T47D (cell line): ENCODE measurements at regions not wholly inside any gene's neighbourhood (a gene's known extent, or its start where the extent isn't known, plus 50 kb on each side); places are given as distances from the start of the nearest gene placed in this dataset.

ENCODE experiments used
- DNase-seq, 2 experiments: peaks; one replicate each; pipeline versions ENCODE4 v3.0.0 to v3.0.0-alpha.2; 2011 to 2012; ENCODE audit warnings: low read depth in 1 of 2, low spot score in 1 of 2
- JUND ChIP-seq: IDR thresholded peaks from 2 replicates; pipeline ENCODE4 v1.6.1; 2012; ENCODE audit warnings: low read depth
- in situ Hi-C: cut with HindIII; loops from 2 replicates; pipeline ENCODE4 v1.10.0; 2016; ENCODE audit warnings: low sequenced_read_pairs, low pct_unique_long_range_greater_than_20kb

DNA sequence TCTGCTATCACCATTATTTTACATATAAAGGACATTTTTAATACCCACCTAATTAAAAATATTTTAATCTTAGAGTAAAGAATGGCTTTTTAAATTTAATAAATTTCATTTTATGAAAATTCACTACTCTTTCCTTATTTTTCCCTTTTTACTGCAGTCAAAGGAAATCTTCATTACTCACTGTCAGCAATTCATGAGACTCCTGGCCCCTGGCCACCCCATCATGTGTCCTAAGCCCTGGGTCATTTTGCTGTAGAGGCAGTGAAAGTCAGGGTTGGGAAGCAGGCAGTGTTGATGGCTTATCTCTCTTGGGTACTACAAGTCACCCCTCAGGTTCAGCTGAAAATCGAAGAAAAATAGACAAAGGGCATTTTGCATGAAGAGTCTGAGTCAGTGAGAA, 468.6 kb upstream of the CCL2 start:
- in situ Hi-C loops = no loop called here
- no peak for DNase-seq
- no peak for TF ChIP-seq JUND

DNA sequence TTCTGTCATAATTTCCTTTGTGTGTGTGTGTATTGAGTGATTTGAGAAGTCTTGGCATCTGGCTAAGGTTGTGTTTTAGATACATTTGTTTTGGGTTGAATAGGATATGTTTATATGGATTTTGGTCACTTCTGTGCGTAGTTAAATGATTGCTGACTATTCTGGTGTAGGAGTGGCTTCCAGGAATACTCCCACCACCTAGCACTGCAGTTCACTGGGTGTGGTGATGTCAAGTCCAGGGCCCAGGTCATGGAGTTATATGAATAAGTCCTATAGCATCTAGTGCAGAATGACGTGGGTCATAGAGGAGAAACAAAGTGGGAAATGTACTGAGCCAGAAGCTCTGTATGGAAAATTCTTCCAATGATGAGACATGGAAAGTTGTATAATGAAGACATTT, 465.4 kb upstream of the CCL2 start:
- no peak for TF ChIP-seq JUND
- DNase-seq = no peak
- in situ Hi-C loops = no loop called here

- TF ChIP-seq JUND = no peak
- DNase-seq = no peak
- in situ Hi-C loops = no loop called here
Measured at GRCh38 chr17:33797181-33797580, 457.9 kb upstream of the CCL2 start.

GRCh38 chr17:33798308-33798707, 456.8 kb upstream of the CCL2 start:
- no peak for DNase-seq
- in situ Hi-C loops = no loop called here

GRCh38 chr17:33802349-33803198, 452.5 kb upstream of the CCL2 start:
- TF ChIP-seq JUND = no peak
- no peak for DNase-seq
- in situ Hi-C loops = no loop called here

More at GRCh38 chr17:33798308-33798707, 456.8 kb upstream of the CCL2 start:
- no peak for TF ChIP-seq JUND

DNA sequence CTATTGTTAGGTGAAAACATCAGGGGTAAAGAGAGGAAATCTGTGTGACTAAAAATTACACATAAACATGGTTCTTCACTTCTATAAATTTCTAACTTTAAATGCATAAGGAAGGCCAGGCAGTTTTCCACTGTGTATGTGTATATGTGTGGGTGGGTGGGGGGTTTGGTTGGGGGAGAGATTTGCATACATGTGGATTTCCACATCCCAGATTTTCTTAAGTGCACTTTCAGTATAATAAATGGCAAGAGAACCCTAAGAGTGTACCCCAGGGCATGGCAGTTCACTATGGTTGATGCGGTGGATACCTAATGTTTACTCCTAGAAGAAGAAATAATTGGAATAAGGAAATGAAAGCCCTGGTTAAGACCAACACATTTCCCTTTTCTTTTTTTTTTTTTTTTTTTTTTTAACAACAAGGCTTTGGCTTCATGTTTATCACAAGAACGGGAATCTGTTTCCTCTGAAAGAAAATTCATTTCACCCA, 451.8 kb upstream of the CCL2 start:
- in situ Hi-C loops = no loop called here
- TF ChIP-seq JUND = no peak
- DNase-seq = no peak

DNA sequence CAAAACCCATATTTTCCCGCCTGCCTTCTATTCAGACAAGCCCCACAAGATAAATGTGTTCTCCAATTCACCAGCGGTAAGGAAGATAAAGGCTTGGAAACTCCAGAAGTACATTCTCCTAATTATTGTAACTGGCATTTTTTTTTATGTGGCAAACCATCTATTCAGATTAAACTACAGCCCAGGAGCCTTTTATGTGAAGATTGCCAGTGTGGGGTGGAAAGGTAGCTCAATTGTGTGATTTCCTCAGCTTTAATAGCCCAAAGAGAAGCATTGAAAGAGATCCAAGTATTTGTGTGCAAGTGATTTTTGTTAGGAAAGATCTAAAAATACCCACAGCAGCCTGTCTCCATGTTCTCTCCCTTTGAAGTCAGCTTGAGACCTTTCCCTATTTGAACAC, 451.4 kb upstream of the CCL2 start:
- in situ Hi-C loops = no loop called here
- no peak for DNase-seq
- no peak for TF ChIP-seq JUND

GRCh38 chr17:33804401-33804800, 450.7 kb upstream of the CCL2 start:
- no peak for DNase-seq
- TF ChIP-seq JUND = no peak
- in situ Hi-C loops = no loop called here

DNA sequence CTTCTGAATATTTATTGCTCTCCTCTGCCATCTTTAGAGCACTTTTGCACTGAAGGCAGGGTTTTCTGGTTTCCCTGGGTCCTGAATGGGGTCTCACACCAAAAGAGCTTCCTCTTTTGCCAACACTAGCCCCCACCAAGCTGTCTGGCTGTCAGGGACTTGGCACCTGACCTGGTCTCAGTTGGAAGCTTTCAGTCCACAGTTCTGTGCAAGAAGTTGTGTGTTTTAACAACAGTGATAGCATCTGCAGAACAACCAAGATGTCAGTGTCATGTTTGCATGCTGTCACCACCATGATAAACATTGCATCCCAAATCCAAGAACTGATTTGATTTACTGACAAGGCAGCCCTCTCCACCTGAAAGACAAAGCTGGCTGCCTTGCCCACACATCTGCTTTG, 448.5 kb upstream of the CCL2 start:
- TF ChIP-seq JUND = no peak
- in situ Hi-C loops = no loop called here
- DNase-seq = no peak

DNA sequence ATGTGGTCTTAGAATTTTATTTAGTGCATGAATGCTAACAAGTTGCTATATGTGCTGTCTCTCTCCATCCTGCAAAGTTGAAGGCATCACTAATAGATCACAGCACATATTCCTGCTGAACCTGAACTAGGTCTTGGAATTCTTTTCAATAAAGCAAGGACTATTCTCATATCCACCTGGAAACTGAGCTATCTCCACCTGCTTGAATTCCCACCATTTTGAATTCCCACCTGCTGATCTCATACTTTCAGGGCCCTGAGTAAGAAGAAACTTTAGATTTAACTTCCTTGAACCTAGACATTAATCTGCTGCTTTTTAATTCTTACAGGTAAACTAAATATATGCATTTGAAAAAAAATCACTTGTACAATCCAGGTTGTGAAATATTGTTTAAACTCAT, 445.3 kb upstream of the CCL2 start:
- in situ Hi-C loops = no loop called here
- no peak for TF ChIP-seq JUND
- no peak for DNase-seq

DNA sequence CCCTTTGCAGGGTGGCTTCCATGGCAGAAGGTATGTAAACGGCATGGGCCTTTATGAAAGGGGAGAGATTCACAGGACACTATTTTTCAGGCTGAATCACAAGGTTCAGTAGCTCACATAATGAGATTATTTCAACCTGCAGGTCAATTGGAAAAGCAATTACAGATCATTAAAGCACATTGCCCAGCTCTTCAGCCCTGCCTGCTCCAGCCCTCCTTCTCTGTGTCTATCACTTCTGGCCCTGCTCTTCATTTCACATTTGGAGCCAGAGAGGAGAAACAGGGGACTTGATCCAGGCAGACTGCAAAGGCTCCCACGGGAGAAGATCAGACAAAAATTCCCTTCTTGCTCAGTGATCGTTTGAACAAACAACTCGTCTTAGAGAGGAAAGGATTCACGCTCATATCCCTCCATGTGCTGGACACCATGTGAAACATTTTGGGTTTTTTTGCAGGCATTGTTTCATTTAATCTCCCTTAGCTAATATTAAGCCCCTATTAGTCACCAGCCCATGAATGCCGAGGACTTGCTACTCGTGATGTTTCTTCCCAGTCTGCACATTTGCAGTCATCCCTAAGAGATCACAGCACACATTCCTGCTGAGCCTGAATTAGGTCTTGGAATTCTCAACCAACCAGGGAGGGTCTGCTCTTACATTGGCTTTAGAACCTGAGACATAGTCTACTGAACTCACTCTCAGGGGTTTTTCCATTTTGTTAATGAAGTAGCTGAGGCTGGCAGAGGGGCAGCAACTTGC, 443.9 kb upstream of the CCL2 start:
- in situ Hi-C loops = no loop called here
- DNase-seq = no peak
- no peak for TF ChIP-seq JUND

DNA sequence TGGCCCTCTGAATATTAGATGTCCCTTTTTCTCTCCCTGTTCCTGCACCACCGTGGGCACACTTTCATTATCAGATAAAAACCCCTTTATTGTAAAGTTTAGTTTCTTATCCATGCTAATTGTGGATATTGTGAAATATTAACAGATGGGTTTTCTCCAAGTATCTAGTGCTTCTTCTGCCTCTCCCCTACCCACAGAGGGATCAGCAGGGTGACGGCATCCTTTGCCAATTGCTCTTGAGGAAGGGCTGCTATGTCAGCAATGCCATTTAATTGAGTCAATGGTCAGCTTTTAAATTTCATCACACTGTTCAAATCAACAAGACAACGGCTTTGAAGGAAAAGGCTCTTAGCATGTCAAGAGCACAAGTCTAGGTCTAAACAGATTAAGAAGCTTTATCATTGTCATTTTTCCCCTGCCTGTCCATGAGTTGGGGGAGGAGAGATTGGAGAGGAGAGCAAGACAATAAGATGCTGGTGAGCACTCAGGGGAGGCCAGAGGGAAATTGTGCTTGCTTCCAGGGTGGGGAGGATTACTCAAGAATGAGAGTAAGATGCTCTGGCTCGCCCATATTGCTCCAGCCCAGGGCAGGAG, 443.0 kb upstream of the CCL2 start:
- TF ChIP-seq JUND = no peak
- in situ Hi-C loops = no loop called here
- no peak for DNase-seq

GRCh38 chr17:33814852-33815251, 440.2 kb upstream of the CCL2 start:
- TF ChIP-seq JUND = no peak
- no peak for DNase-seq
- in situ Hi-C loops = no loop called here
